OCI-LY3 (cell line): ENCODE measurements at regions not wholly inside any gene's neighbourhood (a gene's known extent, or its start where the extent isn't known, plus 50 kb on each side); places are given as distances from the start of the nearest gene placed in this dataset.

Source experiments
- H2AFZ ChIP-seq: fragments of 200-600, 300-600 bp; shearing (Covaris generic); 2 replicates; pipeline ENCODE4 v1.6.0; 2014; ENCODE audit warnings: antibody characterized with exemption, low read depth, low read length
- H3K27ac ChIP-seq: fragments of 200-600, 300-600 bp; sonication (generic); 2 replicates; pipeline ENCODE4 v1.5.1; 2014; ENCODE audit warnings: mild to moderate bottlenecking, low read length, moderate library complexity, mixed read lengths
- H3K27me3 ChIP-seq: fragments of 200-600, 300-600 bp; sonication (generic); 2 replicates; pipeline ENCODE4 v1.6.1; 2014; ENCODE audit warnings: low read depth, low read length, mixed read lengths
- H3K36me3 ChIP-seq: fragments of 200-600, 300-600 bp; sonication (generic); replicated peaks from 2 replicates; pipeline ENCODE3; 2014; ENCODE audit warnings: low read depth, low read length, mixed read lengths
- H3K4me1 ChIP-seq: fragments of 300-600, 200-600 bp; sonication (generic); 2 replicates; pipeline ENCODE4 v1.6.1; 2014; ENCODE audit warnings: low read length, mixed read lengths
- H3K4me2 ChIP-seq: fragments of 200-600, 300-600 bp; sonication (generic); 2 replicates; pipeline ENCODE4 v1.6.1; 2014; ENCODE audit warnings: low read length, mixed read lengths
- H3K4me3 ChIP-seq: fragments of 300-600, 200-600 bp; sonication (generic); 2 replicates; pipeline ENCODE4 v1.5.1; 2014; ENCODE audit warnings: antibody characterized with exemption, mild to moderate bottlenecking, low read length, moderate library complexity
- H3K79me2 ChIP-seq: fragments of 300-600, 200-600 bp; shearing (Covaris generic); 2 replicates; pipeline ENCODE4 v1.6.1; 2014; ENCODE audit warnings: mild to moderate bottlenecking, low read length, mixed read lengths
- H3K9ac ChIP-seq: fragments of 300-600, 200-600 bp; shearing (Covaris generic); 2 replicates; pipeline ENCODE4 v1.6.0; 2014; ENCODE audit warnings: mild to moderate bottlenecking, low read length, moderate library complexity
- H3K9me3 ChIP-seq: fragments of 200-600, 300-600 bp; shearing (Covaris generic); 2 replicates; pipeline ENCODE4 v1.6.1; 2014; ENCODE audit warnings: low read length, mixed read lengths; ENCODE audit not compliant: insufficient read depth
- H4K20me1 ChIP-seq: fragments of 200-600, 300-600 bp; sonication (generic); 2 replicates; pipeline ENCODE4 v1.6.1; 2016; ENCODE audit warnings: low read length, mixed read lengths; ENCODE audit not compliant: insufficient read depth
- EZH2phosphoT487 ChIP-seq: fragments of 200-600 bp; shearing (Covaris generic); IDR thresholded peaks from 2 replicates; pipeline ENCODE4 v1.6.1; 2018; ENCODE audit warnings: antibody characterized with exemption, mixed run types, low read depth
- TF ChIP-seq, protein P1 (sequence below): fragments of 200-600, 300-600 bp; sonication (generic); IDR thresholded peaks from 2 replicates; pipeline ENCODE4 v1.5.1; 2014; ENCODE audit warnings: antibody characterized with exemption, low read length, low read depth

- Histone ChIP-seq H2AFZ (no peak overlapping the region), H3K36me3 (no peaks in the 10 kb centered on the region), H3K27ac (no peak overlapping the region), H3K4me3 (no peak overlapping the region), H3K9me3 (no peaks in the 10 kb centered on the region), H3K4me2 (no peak overlapping the region), H3K79me2 (no peaks in the 10 kb centered on the region), H3K9ac (no peak overlapping the region), H3K27me3 (0 out of 2 replicates have a peak, but pooled peaks cover 3% of the 10 kb centered on the region), H4K20me1 (no peaks in the 10 kb centered on the region), H3K4me1 (no peaks in the 10 kb centered on the region)
- TF ChIP-seq EZH2phosphoT487 = no peak
- TF ChIP-seq, protein P1, sequence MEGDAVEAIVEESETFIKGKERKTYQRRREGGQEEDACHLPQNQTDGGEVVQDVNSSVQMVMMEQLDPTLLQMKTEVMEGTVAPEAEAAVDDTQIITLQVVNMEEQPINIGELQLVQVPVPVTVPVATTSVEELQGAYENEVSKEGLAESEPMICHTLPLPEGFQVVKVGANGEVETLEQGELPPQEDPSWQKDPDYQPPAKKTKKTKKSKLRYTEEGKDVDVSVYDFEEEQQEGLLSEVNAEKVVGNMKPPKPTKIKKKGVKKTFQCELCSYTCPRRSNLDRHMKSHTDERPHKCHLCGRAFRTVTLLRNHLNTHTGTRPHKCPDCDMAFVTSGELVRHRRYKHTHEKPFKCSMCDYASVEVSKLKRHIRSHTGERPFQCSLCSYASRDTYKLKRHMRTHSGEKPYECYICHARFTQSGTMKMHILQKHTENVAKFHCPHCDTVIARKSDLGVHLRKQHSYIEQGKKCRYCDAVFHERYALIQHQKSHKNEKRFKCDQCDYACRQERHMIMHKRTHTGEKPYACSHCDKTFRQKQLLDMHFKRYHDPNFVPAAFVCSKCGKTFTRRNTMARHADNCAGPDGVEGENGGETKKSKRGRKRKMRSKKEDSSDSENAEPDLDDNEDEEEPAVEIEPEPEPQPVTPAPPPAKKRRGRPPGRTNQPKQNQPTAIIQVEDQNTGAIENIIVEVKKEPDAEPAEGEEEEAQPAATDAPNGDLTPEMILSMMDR = no peak
These were observed 463.3 kb downstream of the BRD1 start for GRCh38 chr22:49364398-49364797.

GRCh38 chr22:49363526-49364230 is 464.0 kb downstream of the BRD1 start:
- Histone ChIP-seq H3K9ac (no peak overlapping the region), H3K27me3 (0 out of 2 replicates have a peak, but pooled peaks cover 6% of the 10 kb centered on the region), H3K36me3 (no peaks in the 10 kb centered on the region), H3K27ac (no peak overlapping the region), H3K4me2 (no peak overlapping the region), H3K4me1 (no peaks in the 10 kb centered on the region), H2AFZ (no peak overlapping the region), H4K20me1 (no peaks in the 10 kb centered on the region), H3K9me3 (no peaks in the 10 kb centered on the region), H3K79me2 (no peaks in the 10 kb centered on the region), H3K4me3 (no peak overlapping the region)
- TF ChIP-seq, protein P1 = no peak
- TF ChIP-seq EZH2phosphoT487 = no peak

DNA sequence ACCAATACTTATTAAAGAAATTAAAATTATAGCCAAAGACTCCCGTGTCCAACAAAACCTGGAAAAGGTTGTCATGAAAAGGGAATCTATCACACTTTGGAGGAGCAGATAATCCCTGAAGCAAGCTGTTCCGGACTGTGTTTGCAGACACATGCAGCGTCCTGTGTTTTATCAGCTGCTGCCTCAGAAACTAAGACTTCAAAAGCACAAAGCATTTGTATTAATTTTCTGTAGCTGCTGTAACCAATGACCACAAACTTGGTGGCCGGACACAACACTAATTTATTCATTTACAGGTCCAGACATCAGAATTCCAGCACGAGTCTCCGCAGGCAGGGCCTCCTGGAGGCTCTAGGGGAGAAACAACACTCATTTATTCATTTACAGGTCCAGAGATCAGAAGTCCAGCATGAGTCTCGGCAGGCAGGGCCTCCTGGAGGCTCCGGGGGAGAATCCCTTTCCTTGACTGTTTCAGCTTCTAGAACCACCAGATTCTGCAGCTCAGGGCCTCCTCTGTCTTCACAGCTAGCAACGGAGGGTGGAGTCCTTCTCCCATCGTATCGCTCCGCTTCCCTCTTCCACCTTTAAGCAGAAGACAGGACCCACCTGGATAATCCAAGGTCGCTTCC is 465.3 kb downstream of the BRD1 start:
- Histone ChIP-seq H3K36me3 (no peaks in the 10 kb centered on the region), H4K20me1 (no peaks in the 10 kb centered on the region), H3K27me3 (0 out of 2 replicates have a peak, but pooled peaks cover 6% of the 10 kb centered on the region), H3K27ac (no peak overlapping the region), H2AFZ (no peak overlapping the region), H3K4me1 (no peaks in the 10 kb centered on the region), H3K4me2 (no peak overlapping the region), H3K9ac (no peak overlapping the region), H3K79me2 (no peaks in the 10 kb centered on the region), H3K4me3 (no peak overlapping the region), H3K9me3 (no peaks in the 10 kb centered on the region)
- no peak for TF ChIP-seq EZH2phosphoT487
- TF ChIP-seq, protein P1 = no peak

- Histone ChIP-seq H3K4me3 (no peak overlapping the region), H3K9ac (no peak overlapping the region), H3K9me3 (no peaks in the 10 kb centered on the region), H3K36me3 (no peaks in the 10 kb centered on the region), H3K27ac (no peak overlapping the region), H3K27me3 (0 out of 2 replicates have a peak, but pooled peaks cover 6% of the 10 kb centered on the region), H4K20me1 (no peaks in the 10 kb centered on the region), H3K4me1 (no peaks in the 10 kb centered on the region), H3K4me2 (no peak overlapping the region), H3K79me2 (no peaks in the 10 kb centered on the region), H2AFZ (no peak overlapping the region)
- TF ChIP-seq, protein P1 = no peak
- no peak for TF ChIP-seq EZH2phosphoT487
These were observed 466.5 kb downstream of the BRD1 start for GRCh38 chr22:49361164-49361563.
